ENCODE measurements at regions not wholly inside any gene's neighbourhood (a gene's known extent, or its start where the extent isn't known, plus 50 kb on each side); places are given as distances from the start of the nearest gene placed in this dataset.

GRCh38 chr10:47151920-47152319, 148.1 kb upstream of the GDF10 start:
- Histone ChIP-seq H3K27ac (no peak overlapping the region), H3K27me3 (no peaks in the 10 kb centered on the region), H3K36me3 (no peaks in the 10 kb centered on the region), H3K4me3 (no peak overlapping the region), H3K4me1 (no peaks in the 10 kb centered on the region), H3K9me3 (peaks cover 7 to 9% of the 10 kb centered on the region in 2 donors)
- no peak for DNase-seq
- in situ Hi-C loops (cut with MboI; ENCODE audit: low pct_ligation_motif_present in 1 of 4, low pct_unique_long_range_greater_than_20kb in 1 of 4, low sequenced_read_pairs in 3 of 4) (no loop called here), intact Hi-C loops (cut with DNase I; ENCODE audit: low total_unique reads) (no loop called here)
- TF ChIP-seq EP300 (IDR thresholded peaks at IDR 0.05; ENCODE audit: low read depth) (no peak), POLR2AphosphoS5 (IDR thresholded peaks at IDR 0.05) (no peak), POLR2A (IDR thresholded peaks at IDR 0.05) (no peak), CTCF (IDR thresholded peaks at IDR 0.05) (no peak)
- WGBS, 2 donors (ENCODE audit: low coverage in 1 of 2): 73 to 78% methylated on average over 4 to 6 of the region's 6 CpGs

- DNase-seq: no peak
- H3K4me1 ChIP-seq: no peaks in the 10 kb centered on the region
Observed at GRCh38 chr10:47152861-47153349, 147.1 kb upstream of the GDF10 start.

GRCh38 chr10:47154762-47155161, 145.2 kb upstream of the GDF10 start:
- intact Hi-C loops (cut with DNase I; ENCODE audit: low total_unique reads): no loop called here
- TF ChIP-seq EP300 (IDR thresholded peaks at IDR 0.05; ENCODE audit: low read depth): no peak
- no peak for TF ChIP-seq POLR2AphosphoS5 (IDR thresholded peaks at IDR 0.05)
- no peak for TF ChIP-seq CTCF (IDR thresholded peaks at IDR 0.05)
- no peaks in the 10 kb centered on the region for H3K4me1 ChIP-seq

More at GRCh38 chr10:47152861-47153349, 147.1 kb upstream of the GDF10 start:
- Histone ChIP-seq H3K27me3 (no peaks in the 10 kb centered on the region), H3K27ac (no peak overlapping the region), H3K36me3 (no peaks in the 10 kb centered on the region), H3K9me3 (peaks cover 7 to 9% of the 10 kb centered on the region in 2 donors), H3K4me3 (no peak overlapping the region)
- 69 to 70% methylated on average over 2 to 3 of the region's 3 CpGs for WGBS, 2 donors (ENCODE audit: low coverage in 1 of 2)
- in situ Hi-C loops (cut with MboI; ENCODE audit: low pct_ligation_motif_present in 1 of 4, low pct_unique_long_range_greater_than_20kb in 1 of 4, low sequenced_read_pairs in 3 of 4) (no loop called here), intact Hi-C loops (cut with DNase I; ENCODE audit: low total_unique reads) (no loop called here)
- TF ChIP-seq CTCF (IDR thresholded peaks at IDR 0.05) (peak in 4 of 5 experiments; percentile 13 to 26 (median 18)), POLR2A (IDR thresholded peaks at IDR 0.05) (no peak)

GRCh38 chr10:47156873-47157272, 143.1 kb upstream of the GDF10 start:
- intact Hi-C loops (cut with DNase I; ENCODE audit: low total_unique reads): no loop called here
- no peaks in the 10 kb centered on the region for H3K4me1 ChIP-seq
- no peaks in the 10 kb centered on the region for H3K27me3 ChIP-seq
- in situ Hi-C loops (cut with MboI; ENCODE audit: low pct_ligation_motif_present in 1 of 4, low pct_unique_long_range_greater_than_20kb in 1 of 4, low sequenced_read_pairs in 3 of 4): no loop called here
- H3K36me3 ChIP-seq: no peaks in the 10 kb centered on the region
- no peak overlapping the region for H3K27ac ChIP-seq
- WGBS, 2 donors (ENCODE audit: low coverage in 1 of 2): 60 to 77% methylated on average over 4 of the region's 4 CpGs
- H3K4me3 ChIP-seq: no peak overlapping the region
- TF ChIP-seq CTCF (IDR thresholded peaks at IDR 0.05) (no peak), EP300 (IDR thresholded peaks at IDR 0.05; ENCODE audit: low read depth) (no peak), POLR2A (IDR thresholded peaks at IDR 0.05) (no peak), POLR2AphosphoS5 (IDR thresholded peaks at IDR 0.05) (no peak)
- DNase-seq: no peak
- peaks cover 7 to 9% of the 10 kb centered on the region in 2 donors for H3K9me3 ChIP-seq

More at GRCh38 chr10:47154762-47155161, 145.2 kb upstream of the GDF10 start:
- Histone ChIP-seq H3K27me3 (no peaks in the 10 kb centered on the region), H3K27ac (no peak overlapping the region), H3K4me3 (no peak overlapping the region), H3K36me3 (no peaks in the 10 kb centered on the region), H3K9me3 (peaks cover 7 to 9% of the 10 kb centered on the region in 2 donors)
- no peak for DNase-seq
- in situ Hi-C loops (cut with MboI; ENCODE audit: low pct_ligation_motif_present in 1 of 4, low pct_unique_long_range_greater_than_20kb in 1 of 4, low sequenced_read_pairs in 3 of 4): no loop called here
